GM04503 (cell line): ENCODE measurements at regions not wholly inside any gene's neighbourhood (a gene's known extent, or its start where the extent isn't known, plus 50 kb on each side); places are given as distances from the start of the nearest gene placed in this dataset.

Experiments used
- DNase-seq: peaks from one replicate; pipeline ENCODE4 v3.0.0-alpha.2; 2012; ENCODE audit warnings: low read depth

- no peak for DNase-seq
Measured at GRCh38 chr5:3036041-3036788, 284.7 kb upstream of the IRX2 start.

- DNase-seq: no peak
Measured at GRCh38 chr5:3035452-3035851, 284.0 kb upstream of the IRX2 start.

GRCh38 chr5:3034881-3035280 is 283.4 kb upstream of the IRX2 start:
- DNase-seq: no peak

GRCh38 chr5:3034449-3034848 is 283.0 kb upstream of the IRX2 start:
- no peak for DNase-seq

- no peak for DNase-seq
Measured at GRCh38 chr5:3033033-3033755, 281.7 kb upstream of the IRX2 start.

- DNase-seq: no peak
Measured at GRCh38 chr5:3032513-3032912, 281.0 kb upstream of the IRX2 start.

- no peak for DNase-seq
Measured at GRCh38 chr5:3031733-3032378, 280.4 kb upstream of the IRX2 start.

GRCh38 chr5:3030511-3031165 is 279.2 kb upstream of the IRX2 start:
- DNase-seq: no peak

GRCh38 chr5:3029396-3029795 is 277.9 kb upstream of the IRX2 start:
- no peak for DNase-seq

GRCh38 chr5:3027866-3028635 is 276.6 kb upstream of the IRX2 start:
- no peak for DNase-seq

- no peak for DNase-seq
Measured at GRCh38 chr5:3027185-3027865, 275.8 kb upstream of the IRX2 start.

- DNase-seq: no peak
Measured at GRCh38 chr5:3026651-3027050, 275.2 kb upstream of the IRX2 start.

GRCh38 chr5:3026099-3026498 is 274.6 kb upstream of the IRX2 start:
- no peak for DNase-seq

GRCh38 chr5:3025392-3025791 is 273.9 kb upstream of the IRX2 start:
- no peak for DNase-seq

GRCh38 chr5:3024976-3025375 is 273.5 kb upstream of the IRX2 start:
- no peak for DNase-seq

GRCh38 chr5:3024554-3024953 is 273.1 kb upstream of the IRX2 start:
- DNase-seq: no peak

GRCh38 chr5:3024126-3024525 is 272.6 kb upstream of the IRX2 start:
- DNase-seq: no peak

- no peak for DNase-seq
Measured at GRCh38 chr5:3023656-3024055, 272.2 kb upstream of the IRX2 start.

GRCh38 chr5:3022665-3023064 is 271.2 kb upstream of the IRX2 start:
- DNase-seq: no peak

GRCh38 chr5:3020426-3020825 is 268.9 kb upstream of the IRX2 start:
- no peak for DNase-seq

GRCh38 chr5:3019045-3019444 is 267.6 kb upstream of the IRX2 start:
- no peak for DNase-seq

- no peak for DNase-seq
Measured at GRCh38 chr5:3011764-3012017, 260.2 kb upstream of the IRX2 start.
